ENCODE measurements at regions not wholly inside any gene's neighbourhood (a gene's known extent, or its start where the extent isn't known, plus 50 kb on each side); places are given as distances from the start of the nearest gene placed in this dataset.

GRCh38 chr2:144102386-144102785 lies 417.5 kb downstream of the ZEB2 start:
- Histone ChIP-seq H3K56ac (ENCODE audit: insufficient read length, low read depth, low read length) (no peak overlapping the region), H2BK15ac (ENCODE audit: low read depth, low read length) (no peak overlapping the region), H2BK20ac (ENCODE audit: low read depth, low read length, poor library complexity, severe bottlenecking) (no peak overlapping the region), H2BK5ac (ENCODE audit: insufficient read length, low read length) (no peak overlapping the region), H3K79me1 (ENCODE audit: insufficient read depth, low read depth, low read length, poor library complexity, severe bottlenecking) (no peaks in the 10 kb centered on the region), H3K4me2 (ENCODE audit: insufficient read depth, insufficient read length, low read length) (no peak overlapping the region), H3K18ac (ENCODE audit: insufficient read length, low read depth, low read length) (no peak overlapping the region), H3K79me2 (ENCODE audit: insufficient read depth, low read length) (no peaks in the 10 kb centered on the region), H3K23ac (ENCODE audit: insufficient read length, low read depth, low read length) (no peak overlapping the region), H3K4me1 (ENCODE audit: insufficient read depth, low read length) (no peaks in the 10 kb centered on the region), H4K8ac (replicated peaks; ENCODE audit: insufficient read length, low read depth, low read length) (no peak overlapping the region), H3K4ac (ENCODE audit: low read depth, low read length) (no peak overlapping the region), H2BK120ac (ENCODE audit: low read depth, low read length, poor library complexity, severe bottlenecking) (no peak overlapping the region), H4K20me1 (ENCODE audit: control insufficient read depth, insufficient read depth, insufficient read length) (no peaks in the 10 kb centered on the region), H3K9me3 (ENCODE audit: control insufficient read depth, low read depth, low read length) (no peaks in the 10 kb centered on the region), H2AK5ac (ENCODE audit: insufficient read length, low read length) (no peak overlapping the region), H4K5ac (ENCODE audit: insufficient read length, low read depth, low read length) (no peak overlapping the region), H3K23me2 (ENCODE audit: insufficient read length, low read depth, low read length, poor library complexity, severe bottlenecking) (no peaks in the 10 kb centered on the region), H2AFZ (ENCODE audit: low read length) (no peak overlapping the region), H3K9ac (ENCODE audit: extremely low read depth, insufficient read length, low read length) (no peak overlapping the region), H3K14ac (ENCODE audit: insufficient read depth, low read length) (no peak overlapping the region), H4K91ac (ENCODE audit: insufficient read length, low read depth, low read length) (no peak overlapping the region), H3T11ph (ENCODE audit: low read length) (no peak overlapping the region), H3K27me3 (ENCODE audit: insufficient read depth, low read length) (no peaks in the 10 kb centered on the region), H3K27ac (ENCODE audit: insufficient read length, low read depth, low read length) (no peak overlapping the region), H2BK12ac (ENCODE audit: insufficient read length, low read depth, low read length) (no peak overlapping the region)
- H3K4me3 Mint-ChIP-seq, result no peak overlapping the region
- H3K9me3 Mint-ChIP-seq, result peaks cover 35 to 40% of the 10 kb centered on the region in 2 experiments
- no peak for TF ChIP-seq CTCF (conservative IDR thresholded peaks at IDR 0.05)
- H3K4me1 Mint-ChIP-seq, result peaks cover 3 to 6% of the 10 kb centered on the region in 2 experiments; a peak in 1 of 4 replicates
- no peaks in the 10 kb centered on the region for H3K27me3 Mint-ChIP-seq (ENCODE audit: low read depth)
- DNase-seq, result no peak
- H3K27ac Mint-ChIP-seq, result no peak overlapping the region
- H3K36me3 Mint-ChIP-seq (ENCODE audit: insufficient read depth in 1 of 3, low read depth in 3 of 3), result peaks cover 27 to 40% (median 36%) of the 10 kb centered on the region in 3 experiments
- no CpG with 5 or more reads among the region's 2 CpGs for WGBS (ENCODE audit: extremely low coverage, insufficient read length, low lambda C conversion rate)

Measured in H9 (cell line).